Esophagus squamous epithelium (tissue), 5 donors: ENCODE measurements at regions not wholly inside any gene's neighbourhood (a gene's known extent, or its start where the extent isn't known, plus 50 kb on each side); places are given as distances from the start of the nearest gene placed in this dataset.
"Not testable (repeated sequence)": the region's sequence is repeated elsewhere in the genome, so short reads cannot be mapped to it uniquely, and the experiment has no call there.

Experiments used
- DNase-seq: peaks from one replicate; lab custom pipeline; 2025; lab: John Stamatoyannopoulos, UW
- H3K27ac ChIP-seq, 4 donors: fragments of 200-600 bp; sonication (generic); one replicate each; pipeline ENCODE4 v1.5.1; 2016 to 2019; ENCODE audit warnings: mild to moderate bottlenecking in 1 of 4
- H3K27me3 ChIP-seq, 4 donors: fragments of 200-600 bp; sonication (generic); 1 replicate in 3 of 4; 2 replicates in 1 of 4; pipeline versions ENCODE4 v1.5.1 to v1.6.0; 2017 to 2021; ENCODE audit warnings: antibody characterized with exemption in 1 of 4
- H3K36me3 ChIP-seq, 3 donors: fragments of 200-600 bp; sonication (generic); one replicate each; pipeline ENCODE4 v1.5.1; 2016 to 2019
- H3K4me1 ChIP-seq, 3 donors: fragments of 200-600 bp; sonication (generic); one replicate each; pipeline ENCODE4 v1.5.1; 2017 to 2019
- H3K4me3 ChIP-seq, 4 donors: fragments of 200-600 bp; sonication (generic); 1 replicate in 3 of 4; 2 replicates in 1 of 4; pipeline ENCODE4 v1.5.1; 2016 to 2019; ENCODE audit warnings: mild to moderate bottlenecking in 2 of 4, moderate library complexity in 1 of 4
- H3K9me3 ChIP-seq, 3 donors: fragments of 200-600 bp; sonication (generic); one replicate each; pipeline ENCODE4 v1.5.1; 2016 to 2019
- CTCF ChIP-seq, 6 experiments: fragments of 450-650 bp in 4 of 6; fragments of 200-600 bp in 2 of 6; sonication (generic) in 2 of 6; IDR thresholded peaks; one replicate each; pipeline ENCODE4 v1.5.1; 2016 to 2019; ENCODE audit warnings: antibody characterized with exemption in 6 of 6, mild to moderate bottlenecking in 4 of 6, moderate library complexity in 4 of 6
- POLR2A ChIP-seq, 4 donors: fragments of 450-650 bp; IDR thresholded peaks; one replicate each; pipeline ENCODE4 v1.6.1; 2017; ENCODE audit warnings: antibody characterized with exemption in 4 of 4, mild to moderate bottlenecking in 4 of 4, moderate library complexity in 3 of 4
- WGBS, 2 donors: methylation state at CpG; one replicate each; pipeline ENCODE4 v1.1.5; 2018; 5-methylcytosine and 5-hydroxymethylcytosine counted together
- intact Hi-C: fragments of 100-400 bp; cut with DNase I; formaldehyde crosslinking; loops from one replicate; pipeline ENCODE4 v1.15.0; 2022
- donor health status: DM: yes; HTN: yes; CAD: no.

DNA sequence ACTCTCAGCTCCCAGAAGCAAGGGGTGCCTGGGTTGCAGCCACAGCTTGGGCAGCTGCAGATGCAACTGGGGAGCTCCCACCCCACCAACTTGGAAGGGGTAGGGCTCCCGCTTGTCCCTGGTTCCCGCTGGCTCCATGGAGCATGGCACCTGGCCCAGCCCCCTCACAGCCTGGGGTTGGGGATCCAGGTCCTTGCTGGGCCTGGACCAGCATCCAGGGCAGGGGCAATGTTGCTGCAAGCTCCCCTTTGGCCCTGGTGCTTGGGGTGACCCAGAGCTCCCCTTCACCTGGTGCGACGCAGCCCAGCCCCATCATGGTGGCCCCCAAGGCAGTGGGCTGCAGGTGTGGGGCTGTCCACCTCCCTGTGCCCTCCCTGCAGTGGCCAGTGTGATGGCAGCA, 99.6 kb upstream of the FRMD4B start:
- no CpG with 5 or more reads among the region's 4 CpGs for WGBS, 2 donors
- no peak for DNase-seq
- no peak overlapping the region for H3K4me3 ChIP-seq

GRCh38 chr3:69484507-69485393, 98.9 kb upstream of the FRMD4B start:
- Histone ChIP-seq H3K4me1 (no peaks in the 10 kb centered on the region), H3K27ac (no peak overlapping the region), H3K36me3 (no peaks in the 10 kb centered on the region), H3K9me3 (no peaks in the 10 kb centered on the region), H3K4me3 (no peak overlapping the region), H3K27me3 (no peaks in the 10 kb centered on the region)
- WGBS, 2 donors, result 83% methylated on average over 1 to 3 of the region's 6 CpGs
- intact Hi-C loops, result no loop called here
- no peak for TF ChIP-seq POLR2A (IDR thresholded peaks at IDR 0.05)
- TF ChIP-seq CTCF (IDR thresholded peaks at IDR 0.05), result no peak
- no peak for DNase-seq

More for the DNA sequence above, 99.6 kb upstream of the FRMD4B start:
- H3K27ac ChIP-seq, result no peak overlapping the region
- no peaks in the 10 kb centered on the region for H3K27me3 ChIP-seq
- no peaks in the 10 kb centered on the region for H3K36me3 ChIP-seq
- H3K4me1 ChIP-seq, result no peaks in the 10 kb centered on the region
- H3K9me3 ChIP-seq, result no peaks in the 10 kb centered on the region
- intact Hi-C loops, result no loop called here
- TF ChIP-seq POLR2A (IDR thresholded peaks at IDR 0.05) (no peak), CTCF (IDR thresholded peaks at IDR 0.05) (no peak)

- TF ChIP-seq CTCF (IDR thresholded peaks at IDR 0.05) (no peak), POLR2A (IDR thresholded peaks at IDR 0.05) (no peak)
- no peaks in the 10 kb centered on the region for H3K36me3 ChIP-seq
- intact Hi-C loops, result no loop called here
- 83 to 88% methylated on average over 3 of the region's 3 CpGs for WGBS, 2 donors
- no peaks in the 10 kb centered on the region for H3K27me3 ChIP-seq
- H3K4me1 ChIP-seq, result no peaks in the 10 kb centered on the region
- DNase-seq, result no peak
- no peak overlapping the region for H3K4me3 ChIP-seq
- H3K27ac ChIP-seq, result no peak overlapping the region
- H3K9me3 ChIP-seq, result no peaks in the 10 kb centered on the region
These were observed 97.6 kb upstream of the FRMD4B start for GRCh38 chr3:69483449-69483848.

- 93% methylated on average over 12 of the region's 16 CpGs for WGBS, 2 donors
- H3K4me1 ChIP-seq, H3K4me3 ChIP-seq, H3K36me3 ChIP-seq, DNase-seq, H3K27me3 ChIP-seq, H3K9me3 ChIP-seq, H3K27ac ChIP-seq, intact Hi-C loops: not testable (repeated sequence)
These were observed 95.1 kb upstream of the FRMD4B start for GRCh38 chr3:69480986-69481385.

DNA sequence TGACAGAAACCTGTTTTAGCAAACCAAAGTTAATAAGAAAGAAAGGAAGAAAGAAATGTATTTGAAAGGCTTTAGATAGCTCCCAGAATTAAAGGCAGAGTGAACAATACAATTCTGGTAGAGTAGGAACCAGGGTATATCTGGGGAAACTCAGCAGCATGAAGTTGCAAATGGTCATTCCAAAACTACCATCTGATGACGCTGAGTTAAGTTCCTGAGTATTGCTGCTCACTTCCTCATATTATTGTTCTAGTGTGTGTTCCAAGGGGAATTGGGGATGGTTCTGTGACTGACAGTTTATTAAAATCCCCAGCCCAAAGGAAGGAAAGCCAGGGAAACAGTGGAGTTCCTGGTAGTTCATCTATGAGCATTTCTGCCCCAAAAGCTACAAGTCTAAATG, 88.3 kb upstream of the FRMD4B start:
- no peaks in the 10 kb centered on the region for H3K36me3 ChIP-seq
- no peak overlapping the region for H3K27ac ChIP-seq
- H3K27me3 ChIP-seq, result no peaks in the 10 kb centered on the region
- DNase-seq, result no peak
- 57 to 71% methylated on average over 1 of the region's 1 CpG for WGBS, 2 donors
- no peaks in the 10 kb centered on the region for H3K9me3 ChIP-seq
- H3K4me1 ChIP-seq, result no peaks in the 10 kb centered on the region
- no peak overlapping the region for H3K4me3 ChIP-seq
- intact Hi-C loops, result no loop called here
- TF ChIP-seq POLR2A (IDR thresholded peaks at IDR 0.05) (no peak), CTCF (IDR thresholded peaks at IDR 0.05) (no peak)
